A549 (cell line): ENCODE measurements at regions not wholly inside any gene's neighbourhood (a gene's known extent, or its start where the extent isn't known, plus 50 kb on each side); places are given as distances from the start of the nearest gene placed in this dataset.

Experiments
- CTCF ChIP-seq: fragments of >200 bp; sonication (Bioruptor Twin); formaldehyde crosslinking; IDR thresholded peaks from 3 replicates; pipeline ENCODE4 v1.5.1; 2016
- MAFK ChIP-seq: fragments of 450-650 bp; IDR thresholded peaks from 2 replicates; pipeline ENCODE4 v1.6.1; 2014; ENCODE audit not compliant: partially characterized antibody
- NR3C1 ChIP-seq: fragments of >200 bp; sonication (Bioruptor Twin); formaldehyde crosslinking; IDR thresholded peaks from 3 replicates; pipeline ENCODE4 v1.6.1; 2017
- REST ChIP-seq: fragments of 200-600 bp; sonication (generic); IDR thresholded peaks from 2 replicates; pipeline ENCODE4 v1.6.1; 2016; ENCODE audit warnings: antibody characterized with exemption, mild to moderate bottlenecking, moderate library complexity

- TF ChIP-seq REST (no peak), MAFK (no peak), NR3C1 (no peak), CTCF (no peak)
Observed at GRCh38 chr12:89954259-89954658, 245.6 kb upstream of the ATP2B1 start.
